GM21576 (cell line): ENCODE measurements at regions not wholly inside any gene's neighbourhood (a gene's known extent, or its start where the extent isn't known, plus 50 kb on each side); places are given as distances from the start of the nearest gene placed in this dataset.
A peak's percentile ranks its signal among the peaks of the same experiment; 100 is the strongest.
"Not testable (repeated sequence)": the region's sequence is repeated elsewhere in the genome, so short reads cannot be mapped to it uniquely, and the experiment has no call there.

Source experiments
- ATAC-seq: cut with Tn5 transposase; IDR thresholded peaks from one replicate; pipeline ENCODE4 v1.9.1; 2021; ENCODE audit warnings: mild to moderate bottlenecking, moderate library complexity; ENCODE audit not compliant: unreplicated experiment

- ATAC-seq: no peak
These were observed 98.0 kb downstream of the SYF2 start for GRCh38 chr1:25134307-25134706.

DNA sequence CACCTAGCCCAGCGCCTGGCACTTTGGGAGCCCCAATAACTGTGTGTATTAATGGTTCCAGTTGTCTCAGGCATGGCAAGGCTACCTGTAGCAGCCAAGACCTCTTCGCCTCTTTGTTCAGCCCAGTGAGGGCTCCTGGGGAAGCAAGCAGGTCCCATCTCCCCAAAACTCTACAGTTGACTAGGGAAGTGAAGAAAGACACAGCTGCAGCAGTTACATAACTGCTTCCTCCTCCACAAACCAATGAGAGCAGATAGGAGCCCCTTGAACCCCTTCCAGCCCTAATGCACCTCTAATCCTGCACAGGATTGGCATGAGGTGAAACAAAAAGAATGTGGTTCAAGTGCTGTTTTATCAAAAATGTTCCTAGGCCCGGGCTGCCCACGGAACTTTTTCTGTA lies 100.5 kb downstream of the SYF2 start:
- no peak for ATAC-seq

- no peak for ATAC-seq
These were observed 101.4 kb downstream of the SYF2 start for GRCh38 chr1:25130895-25131294.

GRCh38 chr1:25129380-25129779 lies 102.9 kb downstream of the SYF2 start:
- ATAC-seq: no peak

DNA sequence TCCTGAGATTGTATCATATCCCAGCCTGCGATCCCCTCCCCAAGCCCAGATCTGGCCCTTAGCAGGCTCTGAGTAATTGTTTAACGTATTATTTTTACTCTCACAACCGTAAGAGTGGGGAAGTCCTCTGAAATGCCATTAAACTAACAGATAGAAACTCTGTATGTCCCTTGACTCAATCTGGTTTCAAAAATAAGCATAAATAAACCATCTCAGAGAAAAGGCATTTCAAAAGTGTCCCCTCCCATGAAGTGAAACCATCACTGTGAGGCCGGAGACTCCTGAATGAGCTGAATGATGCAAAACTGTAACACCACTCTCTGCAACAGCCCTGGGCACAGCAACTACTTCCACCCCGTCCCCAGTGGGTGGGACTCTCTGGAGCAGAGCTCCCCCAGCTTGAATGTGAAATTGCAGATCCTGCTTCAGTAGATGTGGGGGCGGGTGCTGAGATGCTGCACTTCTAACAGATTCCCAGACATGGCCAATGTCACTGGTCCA lies 104.1 kb downstream of the SYF2 start:
- peak; percentile 53 for ATAC-seq

DNA sequence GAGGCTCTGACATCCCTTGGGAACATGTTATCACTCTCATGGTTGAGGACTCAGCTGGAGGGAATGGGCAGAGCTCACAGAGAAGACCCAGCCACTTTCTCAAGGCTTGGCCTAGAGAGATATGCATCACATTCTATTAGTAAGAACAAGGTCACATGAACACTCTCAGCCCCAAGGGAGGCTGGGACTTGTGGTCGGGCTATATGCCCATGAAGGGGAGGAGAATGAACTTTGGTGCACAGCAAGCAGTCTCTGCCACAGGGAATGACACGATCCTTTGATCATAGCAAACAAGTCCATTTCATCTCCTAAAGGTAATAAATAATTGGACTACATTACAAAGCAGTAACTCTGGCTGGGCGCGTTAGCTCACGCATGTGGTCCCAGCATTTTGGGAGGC lies 105.7 kb downstream of the SYF2 start:
- no peak for ATAC-seq

DNA sequence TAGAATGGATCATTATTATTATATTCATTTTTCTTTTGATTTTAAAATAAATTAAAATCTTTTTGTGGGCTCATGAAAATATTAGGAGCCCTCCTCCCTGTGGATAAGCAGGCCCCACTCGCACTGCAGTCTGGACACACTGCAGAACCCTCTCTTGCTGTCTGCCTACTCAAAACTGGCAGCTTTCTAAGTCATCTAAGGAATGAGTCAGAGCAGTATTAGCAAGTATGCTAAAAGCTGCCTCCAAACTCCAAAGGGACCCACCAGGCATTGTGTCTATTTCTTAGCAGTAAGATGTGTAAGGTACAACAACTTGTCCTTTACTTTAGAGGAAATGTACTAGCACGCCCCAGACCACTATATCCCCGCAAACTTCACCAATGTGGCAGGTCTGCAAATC lies 108.8 kb downstream of the SYF2 start:
- no peak for ATAC-seq

DNA sequence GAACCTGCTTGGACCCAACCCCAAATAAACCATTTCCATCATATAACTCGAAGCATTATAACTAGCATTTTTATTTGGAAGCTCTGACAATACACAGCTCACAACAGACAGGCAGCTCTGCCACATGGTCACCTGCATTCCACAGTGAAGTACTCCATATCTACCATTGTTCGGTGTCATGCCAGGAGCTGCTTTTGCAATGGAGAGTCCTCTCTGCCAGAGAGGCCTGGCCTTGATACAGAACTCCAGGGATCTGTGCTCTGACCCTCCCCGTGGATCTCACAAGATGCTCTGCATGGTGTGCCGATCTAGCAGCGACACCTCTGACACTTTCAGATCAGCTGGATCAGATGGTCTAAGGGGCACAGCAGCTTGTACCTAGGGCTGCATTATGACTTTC lies 109.6 kb downstream of the SYF2 start:
- ATAC-seq: no peak

DNA sequence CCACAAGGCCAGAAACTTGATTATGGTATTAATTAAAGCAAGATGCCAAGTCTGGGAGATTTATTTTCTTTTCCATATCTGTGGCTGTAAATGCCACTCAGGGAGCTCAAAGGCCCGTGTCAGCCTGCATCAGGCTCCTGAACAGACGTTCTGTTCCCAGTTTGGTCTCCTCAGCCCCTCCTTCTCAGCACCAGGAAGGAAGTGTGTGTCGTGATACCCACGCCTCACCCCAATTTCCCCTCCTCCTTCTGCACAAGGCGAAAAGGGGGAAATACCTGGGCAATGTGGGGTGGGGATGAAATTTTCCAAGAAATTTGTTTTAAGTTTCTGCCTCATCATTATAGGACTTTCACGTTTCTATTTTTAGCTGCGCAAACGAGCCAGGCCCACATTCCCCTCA lies 112.0 kb downstream of the SYF2 start:
- ATAC-seq: no peak

- no peak for ATAC-seq
These were observed 113.8 kb downstream of the SYF2 start for GRCh38 chr1:25118546-25118945.

- ATAC-seq: no peak
These were observed 115.0 kb downstream of the SYF2 start for GRCh38 chr1:25117233-25117823.

DNA sequence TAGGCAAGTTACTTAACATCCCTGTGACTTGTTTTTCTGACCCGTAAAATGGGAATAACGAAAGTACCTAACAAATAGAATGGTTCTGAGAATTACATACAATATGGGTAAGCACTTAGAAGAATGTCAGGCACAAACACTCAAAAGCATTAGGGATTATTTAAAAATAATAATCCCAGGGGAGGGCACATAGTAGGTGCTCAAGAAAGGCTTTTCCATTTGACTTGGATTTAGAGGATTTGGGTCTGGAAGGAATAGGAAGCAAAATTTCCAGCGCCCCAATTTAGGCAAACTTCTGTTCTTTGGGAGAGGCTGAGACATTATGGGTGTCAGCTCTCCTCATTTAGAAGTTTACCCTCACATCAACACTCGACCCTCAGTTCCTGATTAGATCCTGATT lies 115.5 kb downstream of the SYF2 start:
- no peak for ATAC-seq

- not testable (repeated sequence) for ATAC-seq
These were observed 116.2 kb downstream of the SYF2 start for GRCh38 chr1:25116117-25116516.

DNA sequence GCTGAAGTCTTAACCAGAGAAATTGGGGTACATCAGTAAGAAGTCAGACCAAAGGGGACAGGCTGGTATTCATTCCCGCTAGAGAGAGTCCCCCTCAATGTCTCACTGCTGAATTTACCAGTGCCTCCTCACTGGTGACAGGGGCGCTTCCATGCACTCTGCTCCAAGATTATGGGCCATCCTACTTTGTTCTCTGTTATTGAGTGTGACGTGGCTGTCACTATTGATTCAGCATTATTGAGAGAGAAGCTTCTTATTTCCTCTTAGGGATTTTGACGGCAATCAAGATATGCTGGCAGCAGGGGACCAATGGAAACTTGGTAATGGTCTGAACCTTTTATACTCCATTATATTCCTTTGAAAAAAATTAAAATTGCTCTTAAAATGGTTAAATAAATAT lies 118.6 kb downstream of the SYF2 start:
- ATAC-seq: no peak

DNA sequence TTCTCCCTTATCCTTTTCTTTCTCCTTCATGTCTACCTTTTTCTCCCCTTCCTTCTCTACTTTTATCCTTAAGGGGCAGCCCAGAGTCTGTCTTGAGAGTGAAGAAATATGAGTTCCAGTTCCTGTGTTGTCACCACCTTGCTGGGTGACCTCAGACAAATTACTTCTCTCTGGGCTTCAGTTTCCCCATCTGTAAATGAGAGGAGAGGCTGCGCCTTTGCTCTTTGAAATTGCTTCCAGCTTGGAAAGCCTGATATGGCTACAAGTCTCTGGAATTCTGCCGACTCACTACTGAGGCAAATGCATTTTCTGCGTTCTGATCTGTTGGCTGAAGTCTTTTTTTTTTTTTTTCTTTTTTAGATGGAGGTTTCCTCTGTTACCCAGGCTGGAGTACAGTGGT lies 119.2 kb downstream of the SYF2 start:
- ATAC-seq: no peak

DNA sequence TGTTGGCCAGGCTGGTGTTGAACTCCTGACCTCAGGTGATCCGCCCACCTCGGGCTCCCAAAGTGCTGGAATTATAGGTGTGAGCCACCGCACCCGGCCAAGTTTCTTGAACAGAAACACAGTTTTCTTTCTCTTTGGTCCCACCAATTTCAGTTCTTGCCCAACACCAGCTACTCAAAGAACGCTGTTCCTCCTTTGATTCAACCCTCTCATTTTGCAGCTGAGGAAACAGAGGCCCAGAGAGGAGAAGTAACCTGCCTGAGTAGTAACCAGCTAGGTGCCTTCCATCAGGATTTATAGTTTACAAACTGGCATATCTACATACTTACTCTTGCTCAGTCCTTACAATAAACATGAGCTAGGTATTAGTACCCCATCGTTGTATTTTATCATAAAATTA lies 119.9 kb downstream of the SYF2 start:
- ATAC-seq: no peak

GRCh38 chr1:25111706-25112105 lies 120.6 kb downstream of the SYF2 start:
- no peak for ATAC-seq

DNA sequence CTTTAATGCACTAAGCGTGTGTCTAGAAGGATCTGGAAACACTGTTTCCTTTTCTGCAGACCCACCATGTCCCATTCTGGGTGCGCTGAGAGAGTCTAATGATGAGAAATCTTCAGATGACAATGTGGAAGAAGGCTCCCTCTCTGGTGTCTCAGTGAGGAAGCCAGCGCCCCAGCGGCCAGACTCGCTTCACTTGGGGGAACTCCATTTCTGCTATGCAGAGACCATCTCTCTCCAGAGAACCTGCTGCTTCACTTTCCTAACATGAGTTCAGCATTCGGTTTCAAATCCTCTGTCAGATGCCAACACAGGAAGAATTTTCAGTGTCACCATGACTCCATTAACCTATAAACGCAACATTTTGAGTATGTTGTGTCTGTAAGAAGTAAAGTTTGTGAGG lies 121.8 kb downstream of the SYF2 start:
- ATAC-seq: no peak

- no peak for ATAC-seq
These were observed 122.3 kb downstream of the SYF2 start for GRCh38 chr1:25110036-25110435.

GRCh38 chr1:25109531-25109951 lies 122.8 kb downstream of the SYF2 start:
- ATAC-seq: no peak

DNA sequence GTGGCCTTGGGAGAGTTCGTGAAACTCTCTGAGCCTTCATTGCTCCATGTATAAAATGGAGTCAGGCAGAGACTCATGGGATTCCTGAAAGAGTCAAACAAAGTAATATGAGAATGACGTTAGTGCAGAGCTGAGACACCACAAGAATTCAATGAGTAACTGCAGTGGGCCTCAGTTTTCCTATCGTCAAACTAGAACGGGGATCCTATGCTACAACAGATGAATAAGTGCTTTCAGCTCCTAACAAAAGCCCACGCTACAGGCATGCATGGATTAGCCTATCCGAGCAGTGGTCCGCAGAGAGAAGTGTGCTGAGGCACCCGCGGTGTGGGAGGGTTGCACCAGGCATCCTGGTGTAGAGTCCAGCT lies 124.7 kb downstream of the SYF2 start:
- ATAC-seq: no peak

GRCh38 chr1:25106976-25107642 lies 125.2 kb downstream of the SYF2 start:
- no peak for ATAC-seq

DNA sequence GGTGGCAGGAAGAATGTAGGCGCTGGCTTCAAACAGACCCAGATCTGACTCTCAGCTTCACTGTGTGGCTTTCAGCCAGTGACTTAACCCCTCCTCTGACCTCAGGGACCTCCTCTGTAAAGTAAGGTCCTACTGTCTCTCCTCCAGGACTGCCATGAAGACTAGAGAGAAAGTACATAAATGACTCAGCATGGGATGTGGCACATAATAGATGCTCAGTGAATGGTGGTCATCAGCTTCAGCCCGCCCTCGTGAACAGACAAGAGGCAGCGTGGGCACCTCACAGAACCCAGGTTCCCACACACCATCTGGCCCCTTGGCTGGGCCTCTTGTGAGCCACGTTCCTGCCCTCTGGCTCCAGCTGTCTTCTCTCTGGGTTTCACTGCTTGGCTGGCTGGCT lies 126.0 kb downstream of the SYF2 start:
- ATAC-seq: no peak
